Type B pancreatic cell (in vitro differentiated cells): ENCODE measurements at regions not wholly inside any gene's neighbourhood (a gene's known extent, or its start where the extent isn't known, plus 50 kb on each side); places are given as distances from the start of the nearest gene placed in this dataset.

Experiments used
- DNase-seq: peaks from one replicate; pipeline ENCODE4 v3.0.0; 2021; ENCODE audit warnings: mixed read lengths; ENCODE audit not compliant: unreplicated experiment; ENCODE audit errors: extremely low spot score
- H3K27ac Mint-ChIP-seq: 2 replicates; pipeline ENCODE4 v1.8.0; 2021; ENCODE audit warnings: mild to moderate bottlenecking, mixed read lengths
- H3K27me3 Mint-ChIP-seq: 2 replicates; pipeline ENCODE4 v1.8.0; 2021; ENCODE audit warnings: mixed read lengths
- H3K36me3 Mint-ChIP-seq: 2 replicates; pipeline ENCODE4 v1.8.0; 2021; ENCODE audit warnings: mixed read lengths
- H3K4me1 Mint-ChIP-seq: one replicate; pipeline ENCODE4 v1.8.0; 2021; ENCODE audit warnings: mixed read lengths; ENCODE audit not compliant: unreplicated experiment
- H3K4me3 Mint-ChIP-seq: 2 replicates; pipeline ENCODE4 v1.8.0; 2021; ENCODE audit warnings: mild to moderate bottlenecking, mixed read lengths
- H3K9me3 Mint-ChIP-seq: 2 replicates; pipeline ENCODE4 v1.8.0; 2021; ENCODE audit warnings: mixed read lengths
- CTCF ChIP-seq: fragments of 200-600 bp; sonication (generic); conservative IDR thresholded peaks from 2 replicates; pipeline ENCODE4 v1.5.0; 2021; ENCODE audit warnings: antibody characterized with exemption, mild to moderate bottlenecking

GRCh38 chr6:145020114-145020513 is 715.2 kb downstream of the EPM2A start:
- DNase-seq = no peak
- no peak for TF ChIP-seq CTCF
- H3K9me3 Mint-ChIP-seq = no peaks in the 10 kb centered on the region
- H3K4me1 Mint-ChIP-seq = peaks cover 8% of the 10 kb centered on the region
- H3K27ac Mint-ChIP-seq = no peak overlapping the region
- H3K27me3 Mint-ChIP-seq = no peaks in the 10 kb centered on the region
- no peaks in the 10 kb centered on the region for H3K36me3 Mint-ChIP-seq
- no peak overlapping the region for H3K4me3 Mint-ChIP-seq

GRCh38 chr6:145020543-145020942 is 714.8 kb downstream of the EPM2A start:
- Mint-ChIP-seq H3K27ac (no peak overlapping the region), H3K9me3 (no peaks in the 10 kb centered on the region), H3K4me1 (peaks cover 8% of the 10 kb centered on the region), H3K36me3 (no peaks in the 10 kb centered on the region), H3K4me3 (no peak overlapping the region), H3K27me3 (no peaks in the 10 kb centered on the region)
- TF ChIP-seq CTCF = no peak
- no peak for DNase-seq

GRCh38 chr6:145022199-145022796 is 713.0 kb downstream of the EPM2A start:
- Mint-ChIP-seq H3K36me3 (no peaks in the 10 kb centered on the region), H3K4me3 (no peak overlapping the region), H3K9me3 (no peaks in the 10 kb centered on the region), H3K27me3 (no peaks in the 10 kb centered on the region), H3K27ac (no peak overlapping the region), H3K4me1 (peaks cover 8% of the 10 kb centered on the region)
- no peak for DNase-seq
- TF ChIP-seq CTCF = no peak

GRCh38 chr6:145023116-145023726 is 712.1 kb downstream of the EPM2A start:
- no peak for DNase-seq
- no peaks in the 10 kb centered on the region for H3K9me3 Mint-ChIP-seq
- H3K4me3 Mint-ChIP-seq = no peak overlapping the region
- no peak overlapping the region for H3K27ac Mint-ChIP-seq
- peaks cover 11% of the 10 kb centered on the region for H3K4me1 Mint-ChIP-seq
- H3K36me3 Mint-ChIP-seq = no peaks in the 10 kb centered on the region
- no peak for TF ChIP-seq CTCF
- no peaks in the 10 kb centered on the region for H3K27me3 Mint-ChIP-seq

GRCh38 chr6:145025488-145025887 is 709.8 kb downstream of the EPM2A start:
- no peak overlapping the region for H3K27ac Mint-ChIP-seq
- H3K4me1 Mint-ChIP-seq = peaks cover 14% of the 10 kb centered on the region
- no peaks in the 10 kb centered on the region for H3K36me3 Mint-ChIP-seq
- H3K4me3 Mint-ChIP-seq = no peak overlapping the region
- DNase-seq = no peak
- H3K27me3 Mint-ChIP-seq = peaks cover 4% of the 10 kb centered on the region
- no peaks in the 10 kb centered on the region for H3K9me3 Mint-ChIP-seq
- no peak for TF ChIP-seq CTCF
